Kidney (tissue), 13 donors: ENCODE measurements at regions not wholly inside any gene's neighbourhood (a gene's known extent, or its start where the extent isn't known, plus 50 kb on each side); places are given as distances from the start of the nearest gene placed in this dataset.

Experiments used
- DNase-seq, 5 donors: peaks; one replicate each; pipeline ENCODE4 v3.0.0-alpha.2; 2013 to 2020
- FAIRE-seq: peaks from 2 replicates; lab custom pipeline; 2012; peaks lifted over from hg19 to GRCh38; lab: Jason Lieb, UNC
- H3K27ac ChIP-seq, 2 donors: one replicate each; pipeline ENCODE4 v1.7.0; 2013; ENCODE audit warnings: low read depth in 2 of 2, low read length in 2 of 2, inconsistent platforms in 1 of 2
- H3K27me3 ChIP-seq: one replicate; pipeline ENCODE4 v1.7.1; 2013; ENCODE audit warnings: low read length, inconsistent platforms; ENCODE audit not compliant: control insufficient read depth, insufficient read depth
- H3K36me3 ChIP-seq, 3 donors: one replicate each; pipeline versions ENCODE4 v1.7.0 to v1.7.1; 2013; ENCODE audit warnings: low read length in 3 of 3, control low read depth in 1 of 3, inconsistent platforms in 1 of 3; ENCODE audit not compliant: insufficient read depth in 3 of 3, control insufficient read depth in 2 of 3
- H3K4me1 ChIP-seq, 3 donors: one replicate each; pipeline versions ENCODE4 v1.7.0 to v1.7.1; 2013; ENCODE audit warnings: low read length in 3 of 3, inconsistent platforms in 1 of 3, low read depth in 1 of 3; ENCODE audit not compliant: control insufficient read depth in 2 of 3, insufficient read depth in 2 of 3
- H3K4me3 ChIP-seq, 3 donors: one replicate each; pipeline versions ENCODE4 v1.7.0 to v1.8.1; 2013; ENCODE audit warnings: low read length in 3 of 3, control low read depth in 1 of 3, inconsistent platforms in 1 of 3
- H3K9ac ChIP-seq, 3 donors: one replicate each; pipeline versions ENCODE4 v1.7.0 to v1.7.1; 2013; ENCODE audit warnings: low read length in 3 of 3, control low read depth in 1 of 3, inconsistent platforms in 1 of 3
- H3K9me3 ChIP-seq, 3 donors: one replicate each; pipeline versions ENCODE4 v1.7.0 to v1.7.1; 2013; ENCODE audit warnings: low read length in 3 of 3, control low read depth in 1 of 3, inconsistent platforms in 1 of 3; ENCODE audit not compliant: control insufficient read depth in 2 of 3, insufficient read depth in 1 of 3
- intact Hi-C: fragments of 100-400 bp; cut with DNase I; formaldehyde crosslinking; loops from one replicate; pipeline ENCODE4 v1.11.1; 2022
- TF ChIP-seq, protein P1 (sequence below): IDR thresholded peaks from 3 replicates; pipeline ENCODE4 v1.5.1; 2012; ENCODE audit warnings: mild to moderate bottlenecking, moderate library complexity, borderline replicate concordance; ENCODE audit not compliant: insufficient read depth; ENCODE audit errors: extremely low read depth
- donor health status: control.
- donor health status: control.
- donor health status: control.
- donor health status: control.
- donor health status: control.
- donor health status: DM: yes; HTN: yes; CAD: no.
- donor health status: Normal renal cell carcinoma (clear cell type).

DNA sequence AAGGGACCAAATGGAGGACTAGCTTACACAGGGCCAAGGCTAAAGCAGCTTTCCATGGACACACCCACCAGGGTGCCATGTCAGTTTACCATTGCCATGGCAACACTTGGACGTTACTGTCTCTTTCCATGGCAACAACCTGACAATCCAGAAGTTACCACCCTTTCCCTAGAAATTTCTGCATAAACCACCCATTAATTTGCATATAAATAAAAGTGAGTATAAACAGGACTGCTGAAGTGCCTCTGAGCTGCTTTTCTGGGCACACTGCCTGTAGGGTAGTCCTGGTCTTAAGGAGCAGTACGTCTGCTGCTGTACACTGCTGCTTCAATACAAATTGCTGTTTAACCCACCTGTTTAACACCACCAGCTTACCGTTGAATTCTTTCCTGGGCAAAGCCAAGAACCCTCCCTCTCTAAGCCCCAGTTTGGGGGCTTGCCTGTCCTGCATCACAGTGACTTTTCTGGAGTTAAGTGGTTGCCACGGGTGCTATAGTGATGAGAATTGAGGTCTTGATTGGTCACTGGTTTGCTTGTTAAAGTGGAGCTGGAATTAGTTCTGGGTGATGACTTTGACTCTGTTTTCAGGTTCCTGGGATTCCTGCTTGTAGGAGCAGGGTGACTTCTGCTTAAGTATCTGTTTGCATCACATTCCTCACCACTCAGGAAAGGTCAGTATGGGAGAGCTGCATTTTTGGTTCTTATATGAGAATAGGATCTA is 83.2 kb downstream of the CLDN17 start:
- Histone ChIP-seq H3K27ac (no peak overlapping the region), H3K27me3 (no peaks in the 10 kb centered on the region), H3K9ac (no peak overlapping the region), H3K4me1 (no peaks in the 10 kb centered on the region), H3K4me3 (no peak overlapping the region), H3K9me3 (peaks cover 0 to 5% (median 0%) of the 10 kb centered on the region in 3 donors), H3K36me3 (no peaks in the 10 kb centered on the region)
- intact Hi-C loops: no loop called here
- DNase-seq: no peak
- TF ChIP-seq, protein P1, sequence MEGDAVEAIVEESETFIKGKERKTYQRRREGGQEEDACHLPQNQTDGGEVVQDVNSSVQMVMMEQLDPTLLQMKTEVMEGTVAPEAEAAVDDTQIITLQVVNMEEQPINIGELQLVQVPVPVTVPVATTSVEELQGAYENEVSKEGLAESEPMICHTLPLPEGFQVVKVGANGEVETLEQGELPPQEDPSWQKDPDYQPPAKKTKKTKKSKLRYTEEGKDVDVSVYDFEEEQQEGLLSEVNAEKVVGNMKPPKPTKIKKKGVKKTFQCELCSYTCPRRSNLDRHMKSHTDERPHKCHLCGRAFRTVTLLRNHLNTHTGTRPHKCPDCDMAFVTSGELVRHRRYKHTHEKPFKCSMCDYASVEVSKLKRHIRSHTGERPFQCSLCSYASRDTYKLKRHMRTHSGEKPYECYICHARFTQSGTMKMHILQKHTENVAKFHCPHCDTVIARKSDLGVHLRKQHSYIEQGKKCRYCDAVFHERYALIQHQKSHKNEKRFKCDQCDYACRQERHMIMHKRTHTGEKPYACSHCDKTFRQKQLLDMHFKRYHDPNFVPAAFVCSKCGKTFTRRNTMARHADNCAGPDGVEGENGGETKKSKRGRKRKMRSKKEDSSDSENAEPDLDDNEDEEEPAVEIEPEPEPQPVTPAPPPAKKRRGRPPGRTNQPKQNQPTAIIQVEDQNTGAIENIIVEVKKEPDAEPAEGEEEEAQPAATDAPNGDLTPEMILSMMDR: no peak
- FAIRE-seq: no peak

DNA sequence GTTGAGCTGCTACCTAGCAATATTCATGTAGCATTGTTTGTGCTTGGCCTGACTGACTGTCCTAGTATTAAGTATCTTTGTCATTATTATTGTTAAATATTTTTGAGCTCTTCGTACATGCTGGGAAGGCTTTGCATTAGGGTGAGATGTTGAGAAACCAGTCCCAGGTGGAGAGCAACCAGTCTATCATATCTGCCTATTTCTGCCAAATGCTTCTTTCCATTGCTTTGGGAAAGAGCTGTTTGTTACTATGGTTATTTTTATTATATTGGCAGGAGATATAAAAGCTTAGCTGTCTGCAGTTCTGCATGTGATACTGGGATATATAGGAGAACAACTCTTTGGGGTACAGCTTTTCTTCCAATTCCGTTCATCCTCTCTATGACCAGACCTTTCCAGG is 85.1 kb downstream of the CLDN17 start:
- no peak for FAIRE-seq
- H3K27me3 ChIP-seq: no peaks in the 10 kb centered on the region
- intact Hi-C loops: no loop called here
- DNase-seq: no peak
- H3K4me1 ChIP-seq: no peaks in the 10 kb centered on the region
- no peak overlapping the region for H3K9ac ChIP-seq
- H3K9me3 ChIP-seq: peaks cover 0 to 5% (median 0%) of the 10 kb centered on the region in 3 donors
- no peaks in the 10 kb centered on the region for H3K36me3 ChIP-seq
- H3K27ac ChIP-seq: no peak overlapping the region
- TF ChIP-seq, protein P1: no peak
- H3K4me3 ChIP-seq: no peak overlapping the region

DNA sequence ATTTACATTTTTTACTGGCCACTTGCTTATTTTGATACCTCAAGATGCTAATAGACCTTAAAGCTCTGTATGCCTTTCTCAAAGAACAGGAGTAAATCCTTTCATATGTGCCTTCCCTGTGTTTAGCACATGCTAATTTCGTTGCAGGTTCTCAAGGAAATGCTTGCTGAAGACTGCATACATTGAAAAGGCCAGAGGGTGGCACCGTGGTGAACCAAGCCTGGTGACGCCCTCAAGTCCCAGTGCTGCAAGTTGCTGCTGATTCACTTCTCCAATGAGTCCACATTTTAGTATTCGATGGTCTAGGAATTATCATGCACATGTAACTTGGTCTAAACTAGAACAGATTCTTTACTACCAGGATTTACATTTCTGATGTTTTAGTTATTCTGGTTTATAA is 94.1 kb downstream of the CLDN17 start:
- Histone ChIP-seq H3K4me3 (no peak overlapping the region), H3K27ac (no peak overlapping the region), H3K9ac (no peak overlapping the region), H3K27me3 (no peaks in the 10 kb centered on the region), H3K9me3 (no peaks in the 10 kb centered on the region), H3K4me1 (no peaks in the 10 kb centered on the region), H3K36me3 (no peaks in the 10 kb centered on the region)
- peak in 3 of 5 donors; percentile 24 to 48 (median 43) for DNase-seq
- no peak for FAIRE-seq
- TF ChIP-seq, protein P1: no peak
- intact Hi-C loops: no loop called here
